BJ (cell line): ENCODE measurements at regions not wholly inside any gene's neighbourhood (a gene's known extent, or its start where the extent isn't known, plus 50 kb on each side); places are given as distances from the start of the nearest gene placed in this dataset.

Experiments
- CTCF ChIA-PET: fragments of 350-600 bp; formaldehyde crosslinking; extraction: SDS; loops from one replicate; lab custom pipeline; 2021; ENCODE audit warnings: antibody characterized with exemption, inconsistent platforms; lab: Yijun Ruan, JAX
- POLR2A ChIA-PET: fragments of 300-600 bp; sonication (Branson Sonifier 250); formaldehyde crosslinking; extraction: SDS; loops from one replicate; lab custom pipeline; 2021; ENCODE audit warnings: antibody characterized with exemption; lab: Charles Lee
- DNase-seq: peaks from one replicate; pipeline ENCODE4 v3.0.0-alpha.2; 2011; ENCODE audit warnings: low read depth
- H3K27me3 ChIP-seq: 2 replicates; pipeline ENCODE4 v1.6.0; 2011; ENCODE audit warnings: low read length; ENCODE audit not compliant: control insufficient read depth, insufficient read depth
- H3K36me3 ChIP-seq: 2 replicates; pipeline ENCODE4 v1.5.1; 2011; ENCODE audit warnings: low read length; ENCODE audit not compliant: control insufficient read depth, insufficient read depth
- H3K4me3 ChIP-seq: 2 replicates; pipeline ENCODE4 v1.5.1; 2011; ENCODE audit warnings: low read depth, mild to moderate bottlenecking, control low read depth, low read length
- CTCF ChIP-seq: IDR thresholded peaks from 2 replicates; pipeline ENCODE4 v1.5.1; 2011; ENCODE audit warnings: low read depth, mild to moderate bottlenecking, control low read depth, inconsistent platforms, low read length, moderate library complexity; ENCODE audit not compliant: insufficient read depth

DNA sequence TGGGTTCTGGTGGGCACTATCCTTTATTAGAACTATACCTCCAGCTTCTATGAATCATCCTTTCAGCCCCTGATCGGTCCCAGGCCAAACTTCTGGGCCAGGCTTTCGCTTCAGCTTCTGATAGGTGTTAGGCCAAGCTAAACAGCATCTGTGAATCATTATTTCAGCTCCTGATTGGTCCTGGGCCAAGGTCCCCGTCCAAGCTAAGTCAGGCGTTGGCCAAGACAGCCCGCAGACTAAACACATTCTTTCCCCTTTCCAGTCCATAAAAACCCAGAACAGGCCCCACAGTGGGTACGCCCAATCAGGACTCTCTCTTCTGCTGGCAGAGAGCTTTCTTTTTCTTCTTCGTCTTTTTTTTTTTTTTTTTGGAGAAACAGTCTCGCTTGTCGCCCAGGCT is 1808.9 kb upstream of the SEL1L start:
- H3K36me3 ChIP-seq: no peaks in the 10 kb centered on the region
- peak; percentile 4 for DNase-seq
- CTCF ChIA-PET: interaction anchor here (0.6 kb wide), 1 partner anchor 22 kb away, joined by 3 read pairs; no protein-coding TSS in a partner anchor
- H3K4me3 ChIP-seq: no peak overlapping the region
- TF ChIP-seq CTCF: no peak
- no peaks in the 10 kb centered on the region for H3K27me3 ChIP-seq
- POLR2A ChIA-PET: interaction anchor here (0.6 kb wide), 1 partner anchor 202 kb away, joined by 9 read pairs; no protein-coding TSS in a partner anchor

DNA sequence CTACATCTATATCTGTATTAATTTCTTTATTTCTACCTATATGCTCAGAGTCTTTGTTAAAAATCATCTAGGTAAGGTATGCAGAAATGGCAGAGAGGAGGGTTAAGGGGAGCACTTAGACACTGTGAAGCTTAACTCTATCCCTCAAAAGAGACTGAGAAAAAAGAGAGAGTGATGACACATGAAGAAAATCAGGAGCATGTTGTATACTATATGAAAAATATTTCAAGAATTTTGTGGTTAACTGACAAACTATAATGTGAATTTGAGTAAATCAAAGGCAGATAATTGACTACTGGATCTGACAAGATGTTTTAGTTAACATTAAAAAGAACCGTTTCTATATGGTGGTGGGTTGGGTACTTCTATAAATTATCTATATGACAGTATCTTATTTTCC is 1814.2 kb upstream of the SEL1L start:
- H3K4me3 ChIP-seq: no peak overlapping the region
- H3K27me3 ChIP-seq: no peaks in the 10 kb centered on the region
- ChIA-PET POLR2A (no interaction called here), CTCF (no interaction called here)
- no peaks in the 10 kb centered on the region for H3K36me3 ChIP-seq
- TF ChIP-seq CTCF: no peak
- DNase-seq: no peak

DNA sequence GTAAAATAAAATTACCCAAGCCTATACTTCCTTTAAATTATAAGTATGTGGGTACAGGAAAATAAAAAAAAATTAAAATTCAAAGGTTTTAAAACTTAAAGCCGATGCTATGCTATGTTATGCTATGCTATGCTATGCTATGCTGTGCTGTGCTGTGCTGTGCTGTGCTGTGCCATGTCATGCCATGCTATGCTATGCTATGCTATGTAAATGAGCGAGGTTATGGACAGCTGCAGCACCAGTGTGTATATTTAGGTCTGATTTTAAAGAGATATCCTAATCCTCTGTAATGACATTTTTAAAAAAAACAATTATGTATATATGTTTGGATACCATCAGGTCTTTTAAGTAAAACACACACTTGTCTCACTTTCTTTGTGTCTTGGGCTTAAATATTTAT is 1822.0 kb upstream of the SEL1L start:
- ChIA-PET POLR2A (no interaction called here), CTCF (no interaction called here)
- Histone ChIP-seq H3K36me3 (no peaks in the 10 kb centered on the region), H3K4me3 (no peak overlapping the region), H3K27me3 (no peaks in the 10 kb centered on the region)
- DNase-seq: no peak
- TF ChIP-seq CTCF: no peak

GRCh38 chr14:83356080-83356479 is 1822.4 kb upstream of the SEL1L start:
- Histone ChIP-seq H3K4me3 (no peak overlapping the region), H3K27me3 (no peaks in the 10 kb centered on the region), H3K36me3 (no peaks in the 10 kb centered on the region)
- ChIA-PET POLR2A (no interaction called here), CTCF (interaction anchor here (1.0 kb wide), 1 partner anchor 12 kb away, joined by 3 read pairs; no protein-coding TSS in a partner anchor)
- DNase-seq: no peak
- no peak for TF ChIP-seq CTCF

DNA sequence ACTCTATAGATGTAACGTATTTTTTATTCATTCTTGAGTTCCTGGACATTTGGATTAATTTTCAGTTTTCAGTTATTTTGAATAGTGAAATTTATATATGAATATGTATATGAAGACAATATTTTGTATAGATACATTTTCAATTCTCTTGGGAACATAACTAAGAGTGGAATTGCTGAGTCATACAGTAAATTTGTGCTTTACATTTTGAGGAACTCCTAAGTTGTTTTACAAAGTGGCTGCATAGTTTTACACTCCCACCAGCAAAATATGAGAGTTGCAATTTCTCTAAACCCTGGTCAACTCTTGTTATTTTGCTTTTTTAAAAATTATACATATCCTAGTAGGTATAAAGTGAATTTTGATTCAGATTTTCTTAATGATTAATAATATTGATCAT is 1838.6 kb upstream of the SEL1L start:
- DNase-seq: no peak
- H3K27me3 ChIP-seq: no peaks in the 10 kb centered on the region
- no peak for TF ChIP-seq CTCF
- no peak overlapping the region for H3K4me3 ChIP-seq
- H3K36me3 ChIP-seq: no peaks in the 10 kb centered on the region
- CTCF ChIA-PET: interaction anchor here (1.4 kb wide), 1 partner anchor 12 kb away, joined by 4 read pairs; no protein-coding TSS in a partner anchor
- POLR2A ChIA-PET: no interaction called here
